HCT116 (cell line): ENCODE measurements at regions not wholly inside any gene's neighbourhood (a gene's known extent, or its start where the extent isn't known, plus 50 kb on each side); places are given as distances from the start of the nearest gene placed in this dataset.
A peak's percentile ranks its signal among the peaks of the same experiment; 100 is the strongest.

Experiments
- ATAC-seq: fragments of 200-7000 bp; cut with Tn5 transposase; 2 replicates; pipeline ENCODE4 v1.9.1; 2020; ENCODE audit warnings: mild to moderate bottlenecking, moderate library complexity
- BruUV-seq: library from RNA; stranded (reverse); fragments of 400-500 nt; replicated peaks from 2 replicates; lab custom pipeline; 2021; lab: Mats Ljungman, UMichigan
- CTCF ChIA-PET: fragments of 300-600 bp; sonication (Branson Sonifier 250); formaldehyde crosslinking; loops from one replicate; lab custom pipeline; 2021; ENCODE audit warnings: antibody characterized with exemption; lab: Charles Lee
- POLR2A ChIA-PET: fragments of 300-600, 350-600 bp; sonication (Branson Sonifier 250); formaldehyde crosslinking; loops from one replicate; lab custom pipeline; 2021; ENCODE audit warnings: antibody characterized with exemption; lab: Charles Lee
- RAD21 ChIA-PET, 2 experiments: fragments of 300-600 bp; sonication (Branson Sonifier 250); formaldehyde crosslinking; loops; one replicate each; lab custom pipeline; 2023; ENCODE audit warnings: low total read pairs in 2 of 2; ENCODE audit not compliant: uncharacterized antibody in 2 of 2, unreplicated experiment in 2 of 2, low non-redundant PET in 1 of 2; lab: Charles Lee
- DNase-seq: peaks from one replicate; pipeline ENCODE4 v3.0.0-alpha.2; 2010; ENCODE audit warnings: low read depth, low spot score
- H2AFZ ChIP-seq: fragments of 200-600 bp; shearing (Covaris generic), sonication (generic); 2 replicates; pipeline ENCODE4 v1.6.1; 2017; ENCODE audit warnings: low read depth, mixed run types, mixed read lengths, antibody characterized with exemption, low read length; ENCODE audit not compliant: poor library complexity, severe bottlenecking
- H3K27ac ChIP-seq: 2 replicates; pipeline ENCODE4 v1.5.1; 2012; ENCODE audit warnings: low read depth, low read length
- H3K27me3 ChIP-seq: fragments of 200-600 bp; sonication (generic); 2 replicates; pipeline ENCODE4 v1.6.1; 2016; ENCODE audit warnings: mixed run types, low read length, mixed read lengths; ENCODE audit not compliant: insufficient read depth
- H3K36me3 ChIP-seq, 2 experiments: fragments of 200-500 bp in 1 of 2; fragments of 200-600 bp in 1 of 2; sonication (Bioruptor generic) in 1 of 2; sonication (generic) in 1 of 2; 2 replicates each; pipeline versions ENCODE4 v1.5.1 to v1.6.1; 2014 to 2016; ENCODE audit warnings: low read length in 2 of 2, inconsistent platforms in 1 of 2, mixed read lengths in 1 of 2, mixed run types in 1 of 2; ENCODE audit not compliant: insufficient read depth in 2 of 2, control insufficient read depth in 1 of 2
- H3K4me1 ChIP-seq, 2 experiments: fragments of 200-600 bp in 1 of 2; sonication (generic) in 1 of 2; 2 replicates each; pipeline versions ENCODE4 v1.5.1 to v1.6.1; 2012 to 2017; ENCODE audit warnings: low read length in 2 of 2, inconsistent platforms in 1 of 2, mild to moderate bottlenecking in 1 of 2, mixed read lengths in 1 of 2, mixed run types in 1 of 2, moderate library complexity in 1 of 2; ENCODE audit not compliant: insufficient read depth in 2 of 2, control insufficient read depth in 1 of 2
- H3K4me2 ChIP-seq: fragments of 200-600 bp; sonication (generic); 2 replicates; pipeline ENCODE4 v1.6.1; 2017; ENCODE audit warnings: mixed run types, low read length, mixed read lengths
- H3K4me3 ChIP-seq, 2 experiments: fragments of 200-600 bp in 1 of 2; sonication (generic) in 1 of 2; replicated peaks in 1 of 2; 2 replicates each; pipeline ENCODE4 v1.5.1; 2011 to 2016; ENCODE audit warnings: low read length in 2 of 2, control low read depth in 1 of 2, low read depth in 1 of 2, mild to moderate bottlenecking in 1 of 2, mixed read lengths in 1 of 2, mixed run types in 1 of 2
- H3K79me2 ChIP-seq: fragments of 200-600 bp; sonication (generic); 2 replicates; pipeline ENCODE4 v1.6.1; 2017; ENCODE audit warnings: mild to moderate bottlenecking, mixed run types, low read length, moderate library complexity, mixed read lengths; ENCODE audit not compliant: insufficient read depth
- H3K9ac ChIP-seq: fragments of 200-600 bp; sonication (generic); 2 replicates; pipeline ENCODE4 v1.6.1; 2016; ENCODE audit warnings: low read length, mixed read lengths
- H3K9me2 ChIP-seq: fragments of 200-600 bp; sonication (generic), shearing (Covaris generic); 2 replicates; pipeline ENCODE4 v1.6.1; 2017; ENCODE audit warnings: mixed run types, mild to moderate bottlenecking, moderate library complexity; ENCODE audit not compliant: insufficient read depth
- H3K9me3 ChIP-seq, 2 experiments: fragments of 200-500 bp in 1 of 2; fragments of 200-600 bp in 1 of 2; sonication (Bioruptor generic) in 1 of 2; sonication (generic) in 1 of 2; 2 replicates each; pipeline ENCODE4 v1.6.1; 2014 to 2017; ENCODE audit warnings: low read length in 2 of 2, mixed read lengths in 2 of 2, inconsistent platforms in 1 of 2, low read depth in 1 of 2, mild to moderate bottlenecking in 1 of 2, mixed run types in 1 of 2, moderate library complexity in 1 of 2; ENCODE audit not compliant: control insufficient read depth in 1 of 2, insufficient read depth in 1 of 2
- H4K20me1 ChIP-seq: fragments of 200-600 bp; sonication (generic), shearing (Covaris generic); 2 replicates; pipeline ENCODE4 v1.6.1; 2017; ENCODE audit warnings: mixed run types, mild to moderate bottlenecking, moderate library complexity; ENCODE audit not compliant: insufficient read depth
- CBX3 ChIP-seq: IDR thresholded peaks from 2 replicates; pipeline ENCODE4 v1.6.1; 2012; ENCODE audit warnings: low read depth
- EZH2 ChIP-seq: fragments of 200-600 bp; sonication (generic); IDR thresholded peaks from 2 replicates; pipeline ENCODE4 v1.6.1; 2017; ENCODE audit warnings: antibody characterized with exemption, mixed run types
- EZH2phosphoT487 ChIP-seq: fragments of 200-600 bp; IDR thresholded peaks from 2 replicates; pipeline ENCODE4 v1.6.1; 2018; ENCODE audit warnings: antibody characterized with exemption, borderline replicate concordance
- FOSL1 ChIP-seq: IDR thresholded peaks from 2 replicates; pipeline ENCODE4 v1.6.1; 2012; ENCODE audit warnings: low read depth
- JUND ChIP-seq: IDR thresholded peaks from 2 replicates; pipeline ENCODE4 v1.6.1; 2012
- POLR2A ChIP-seq: IDR thresholded peaks from 2 replicates; pipeline ENCODE4 v1.7.0; 2011; ENCODE audit warnings: borderline replicate concordance; ENCODE audit not compliant: insufficient read depth, insufficient read length; ENCODE audit errors: extremely low read depth
- POLR2AphosphoS5 ChIP-seq: IDR thresholded peaks from 2 replicates; pipeline ENCODE4 v1.6.1; 2011; ENCODE audit warnings: mild to moderate bottlenecking, low read depth, low read length, moderate library complexity
- SP1 ChIP-seq: IDR thresholded peaks from 2 replicates; pipeline ENCODE4 v1.6.1; 2012; ENCODE audit warnings: low read depth
- SRF ChIP-seq: IDR thresholded peaks from 2 replicates; pipeline ENCODE4 v1.6.1; 2012; ENCODE audit warnings: low read depth
- TCF7L2 ChIP-seq: IDR thresholded peaks from 2 replicates; pipeline ENCODE4 v1.7.0; 2011; ENCODE audit warnings: borderline replicate concordance, inconsistent platforms; ENCODE audit not compliant: insufficient read depth, insufficient read length; ENCODE audit errors: extremely low read depth
- YY1 ChIP-seq: IDR thresholded peaks from 2 replicates; pipeline ENCODE4 v1.6.1; 2011; ENCODE audit warnings: low read length, low read depth, moderate library complexity, mild to moderate bottlenecking; ENCODE audit not compliant: insufficient replicate concordance; ENCODE audit errors: extremely low read depth
- ZFX ChIP-seq: fragments of 450-650 bp; IDR thresholded peaks from 2 replicates; pipeline ENCODE4 v1.6.1; 2017
- intact Hi-C: fragments of 100-400 bp; cut with micrococcal nuclease; formaldehyde crosslinking; loops from 2 replicates; pipeline ENCODE4 v1.10.0; 2022
- TF ChIP-seq, protein P1 (sequence below): IDR thresholded peaks from 2 replicates; pipeline ENCODE4 v1.6.1; 2011; ENCODE audit warnings: mild to moderate bottlenecking, low read length, moderate library complexity; ENCODE audit not compliant: insufficient replicate concordance; ENCODE audit errors: extremely low read depth
- TF ChIP-seq, protein P2 (sequence below), 3 experiments: fragments of 200-600 bp in 1 of 3; sonication (generic) in 1 of 3; IDR thresholded peaks in 2 of 3; conservative IDR thresholded peaks in 1 of 3; 2 replicates each; pipeline ENCODE4 v1.5.1; 2012 to 2017; ENCODE audit warnings: low read depth in 2 of 3, low read length in 2 of 3, antibody characterized with exemption in 1 of 3, borderline replicate concordance in 1 of 3, control low read depth in 1 of 3, mild to moderate bottlenecking in 1 of 3, mixed read lengths in 1 of 3, mixed run types in 1 of 3, moderate library complexity in 1 of 3; ENCODE audit not compliant: insufficient read depth in 1 of 3

DNA sequence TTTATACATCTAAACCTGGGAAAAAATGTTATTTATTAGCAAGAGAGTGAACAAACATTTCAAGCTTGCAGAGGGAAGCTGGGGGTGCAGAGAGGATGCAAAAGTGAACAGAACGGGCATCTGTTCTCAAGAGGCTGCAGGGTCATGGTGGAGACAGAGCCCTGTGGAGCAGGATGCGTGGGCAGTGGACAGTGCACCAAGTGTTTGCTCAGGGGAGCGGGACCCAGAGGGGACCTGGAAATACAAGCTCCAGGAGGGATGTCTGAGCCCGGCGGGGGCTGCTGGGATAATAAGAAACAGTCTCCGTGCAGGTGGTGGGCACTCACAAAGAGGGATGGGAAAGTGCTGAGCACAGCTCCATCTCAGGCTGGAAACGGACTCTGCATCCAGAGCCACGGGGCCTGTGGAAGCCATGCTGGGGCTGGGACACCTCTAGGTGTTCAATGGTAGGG is 105.3 kb upstream of the SLC45A1 start:
- Histone ChIP-seq H3K36me3 (no peaks in the 10 kb centered on the region), H2AFZ (no peak overlapping the region), H3K9ac (peak overlapping the region; percentile 74), H4K20me1 (no peaks in the 10 kb centered on the region), H3K27me3 (no peaks in the 10 kb centered on the region), H3K27ac (peak overlapping the region; percentile 94), H3K4me2 (peak overlapping the region; percentile 63), H3K9me3 (no peaks in the 10 kb centered on the region), H3K4me1 (peaks cover 54 to 83% of the 10 kb centered on the region in 2 experiments), H3K4me3 (peak overlapping the region in 1 of 2 experiments; percentile 33; a peak in 1 of 4 replicates), H3K79me2 (no peaks in the 10 kb centered on the region), H3K9me2 (no peaks in the 10 kb centered on the region)
- TF ChIP-seq YY1 (no peak), SRF (no peak), TCF7L2 (no peak), POLR2AphosphoS5 (no peak; the same call in 1 of the 2 replicates)
- BruUV-seq, result TSS peak; percentile 92
- ChIA-PET RAD21 (no interaction called here), POLR2A (interaction anchor here (0.9 to 5.1 kb wide), 9 partner anchors 8 to 185 kb away, joined by 3 to 34 read pairs (median 3); no protein-coding TSS in a partner anchor), CTCF (interaction anchor here (0.6 kb wide), 1 partner anchor 45 kb away, joined by 3 read pairs; no protein-coding TSS in a partner anchor)
- 0 out of 2 replicates have a peak, but pooled peaks have one; percentile 14 for ATAC-seq
- intact Hi-C loops, result no loop called here
- no peak for DNase-seq

DNA sequence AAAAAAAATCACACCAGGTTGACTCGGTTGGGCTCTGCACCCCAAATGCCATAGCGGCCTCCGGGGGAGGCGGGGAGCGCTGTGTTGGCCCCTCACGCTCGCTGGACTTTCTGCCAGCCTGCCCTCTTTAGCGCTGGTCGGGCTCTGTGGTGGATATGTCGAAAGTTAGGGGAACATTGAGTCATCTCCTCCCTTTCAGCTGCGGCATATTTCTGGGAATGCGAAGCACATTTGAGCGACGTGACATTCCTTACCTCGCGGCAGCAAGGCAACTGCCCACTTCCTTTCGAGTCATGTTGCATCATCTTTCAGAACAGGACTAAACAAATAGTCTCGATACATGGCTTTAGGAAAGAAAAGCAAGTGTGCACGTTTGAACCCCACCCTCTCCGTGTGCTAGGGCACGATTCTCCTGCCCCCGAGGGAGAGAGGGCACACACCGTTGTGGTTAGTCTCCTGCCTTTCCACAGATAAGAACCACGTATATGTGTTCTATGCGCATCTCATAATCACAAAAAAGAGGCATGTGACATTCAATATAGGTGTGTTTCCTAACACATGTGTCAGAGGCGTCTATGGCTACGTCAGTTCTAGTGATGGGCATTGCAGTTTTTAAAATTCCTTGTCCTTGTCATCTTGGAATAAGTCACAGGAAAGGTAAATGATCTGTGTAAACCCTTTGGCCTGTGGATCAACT is 105.9 kb upstream of the SLC45A1 start:
- Histone ChIP-seq H3K79me2 (no peaks in the 10 kb centered on the region), H3K9me3 (no peaks in the 10 kb centered on the region), H4K20me1 (no peaks in the 10 kb centered on the region), H3K9me2 (no peaks in the 10 kb centered on the region), H3K4me3 (peak overlapping the region; percentile 2 to 33; a peak in 3 of 4 replicates), H3K36me3 (no peaks in the 10 kb centered on the region), H3K27ac (peak overlapping the region; percentile 94), H3K4me1 (peaks cover 54 to 88% of the 10 kb centered on the region in 2 experiments), H3K9ac (peak overlapping the region; percentile 74), H2AFZ (no peak overlapping the region), H3K4me2 (peak overlapping the region; percentile 63), H3K27me3 (no peaks in the 10 kb centered on the region)
- ATAC-seq, result peak; percentile 81
- intact Hi-C loops, result no loop called here
- ChIA-PET POLR2A (interaction anchor here (0.9 to 5.1 kb wide), 14 partner anchors 9 to 186 kb away, joined by 3 to 34 read pairs (median 4); partner anchors contain the start of gene ERRFI1), RAD21 (no interaction called here), CTCF (interaction anchor here (0.6 kb wide), 1 partner anchor 44 kb away, joined by 3 read pairs; no protein-coding TSS in a partner anchor)
- peak; percentile 96 for DNase-seq
- no TSS peak for BruUV-seq
- TF ChIP-seq TCF7L2 (peak; percentile 90), SP1 (no peak), POLR2AphosphoS5 (peak; percentile 86), CBX3 (no peak), JUND (no peak), ZFX (no peak), POLR2A (peak; percentile 24), FOSL1 (no peak), EZH2phosphoT487 (no peak), EZH2 (no peak), YY1 (peak; percentile 51)
- TF ChIP-seq, protein P1, sequence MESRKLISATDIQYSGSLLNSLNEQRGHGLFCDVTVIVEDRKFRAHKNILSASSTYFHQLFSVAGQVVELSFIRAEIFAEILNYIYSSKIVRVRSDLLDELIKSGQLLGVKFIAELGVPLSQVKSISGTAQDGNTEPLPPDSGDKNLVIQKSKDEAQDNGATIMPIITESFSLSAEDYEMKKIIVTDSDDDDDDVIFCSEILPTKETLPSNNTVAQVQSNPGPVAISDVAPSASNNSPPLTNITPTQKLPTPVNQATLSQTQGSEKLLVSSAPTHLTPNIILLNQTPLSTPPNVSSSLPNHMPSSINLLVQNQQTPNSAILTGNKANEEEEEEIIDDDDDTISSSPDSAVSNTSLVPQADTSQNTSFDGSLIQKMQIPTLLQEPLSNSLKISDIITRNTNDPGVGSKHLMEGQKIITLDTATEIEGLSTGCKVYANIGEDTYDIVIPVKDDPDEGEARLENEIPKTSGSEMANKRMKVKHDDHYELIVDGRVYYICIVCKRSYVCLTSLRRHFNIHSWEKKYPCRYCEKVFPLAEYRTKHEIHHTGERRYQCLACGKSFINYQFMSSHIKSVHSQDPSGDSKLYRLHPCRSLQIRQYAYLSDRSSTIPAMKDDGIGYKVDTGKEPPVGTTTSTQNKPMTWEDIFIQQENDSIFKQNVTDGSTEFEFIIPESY, result no peak
- TF ChIP-seq, protein P2, sequence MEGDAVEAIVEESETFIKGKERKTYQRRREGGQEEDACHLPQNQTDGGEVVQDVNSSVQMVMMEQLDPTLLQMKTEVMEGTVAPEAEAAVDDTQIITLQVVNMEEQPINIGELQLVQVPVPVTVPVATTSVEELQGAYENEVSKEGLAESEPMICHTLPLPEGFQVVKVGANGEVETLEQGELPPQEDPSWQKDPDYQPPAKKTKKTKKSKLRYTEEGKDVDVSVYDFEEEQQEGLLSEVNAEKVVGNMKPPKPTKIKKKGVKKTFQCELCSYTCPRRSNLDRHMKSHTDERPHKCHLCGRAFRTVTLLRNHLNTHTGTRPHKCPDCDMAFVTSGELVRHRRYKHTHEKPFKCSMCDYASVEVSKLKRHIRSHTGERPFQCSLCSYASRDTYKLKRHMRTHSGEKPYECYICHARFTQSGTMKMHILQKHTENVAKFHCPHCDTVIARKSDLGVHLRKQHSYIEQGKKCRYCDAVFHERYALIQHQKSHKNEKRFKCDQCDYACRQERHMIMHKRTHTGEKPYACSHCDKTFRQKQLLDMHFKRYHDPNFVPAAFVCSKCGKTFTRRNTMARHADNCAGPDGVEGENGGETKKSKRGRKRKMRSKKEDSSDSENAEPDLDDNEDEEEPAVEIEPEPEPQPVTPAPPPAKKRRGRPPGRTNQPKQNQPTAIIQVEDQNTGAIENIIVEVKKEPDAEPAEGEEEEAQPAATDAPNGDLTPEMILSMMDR (IDR thresholded peaks at IDR 0.05 in 2 of 3, conservative IDR thresholded peaks at IDR 0.05 in 1 of 3; ENCODE audit: borderline replicate concordance in 1 of 3, insufficient read depth in 1 of 3, low read depth in 2 of 3, low read length in 2 of 3), result no peak
